ENCODE measurements at regions not wholly inside any gene's neighbourhood (a gene's known extent, or its start where the extent isn't known, plus 50 kb on each side); places are given as distances from the start of the nearest gene placed in this dataset.

GRCh38 chr9:106467113-106467864, 395.7 kb upstream of the ZNF462 start:
- TF ChIP-seq YY1 (IDR thresholded peaks at IDR 0.05; ENCODE audit: insufficient read depth, insufficient read length) (no peak), ZNF274 (IDR thresholded peaks at IDR 0.05; ENCODE audit: low read depth, low read length) (no peak)
